Brain microvascular endothelial cell (primary cell): ENCODE measurements at regions not wholly inside any gene's neighbourhood (a gene's known extent, or its start where the extent isn't known, plus 50 kb on each side); places are given as distances from the start of the nearest gene placed in this dataset.

Experiments used
- DNase-seq: peaks from one replicate; pipeline ENCODE4 v3.0.0-alpha.2; 2020
- H3K27ac ChIP-seq: fragments of 250-450 bp; sonication (Bioruptor Pico); 2 replicates; pipeline ENCODE4 v1.5.1; 2020; ENCODE audit warnings: mild to moderate bottlenecking, moderate library complexity
- H3K27me3 ChIP-seq: fragments of 250-450 bp; sonication (Bioruptor Pico); replicated peaks from 2 replicates; pipeline ENCODE4 v1.5.1; 2020; ENCODE audit warnings: mild to moderate bottlenecking
- H3K36me3 ChIP-seq: fragments of 250-450 bp; sonication (Bioruptor Pico); replicated peaks from 2 replicates; pipeline ENCODE4 v1.5.1; 2020; ENCODE audit warnings: mild to moderate bottlenecking
- H3K4me3 ChIP-seq: 2 replicates; pipeline ENCODE4 v1.5.1; 2011; ENCODE audit warnings: low read depth, mild to moderate bottlenecking, control low read depth, low read length, moderate library complexity
- in situ Hi-C: cut with HindIII; loops from 2 replicates; pipeline ENCODE4 v1.10.0; 2017; ENCODE audit warnings: low sequenced_read_pairs, low pct_ligation_motif_present
- TF ChIP-seq, protein P1 (sequence below): IDR thresholded peaks from 2 replicates; pipeline ENCODE4 v1.5.1; 2011; ENCODE audit warnings: low read depth, mild to moderate bottlenecking, moderate library complexity, low read length, control low read depth, inconsistent platforms; ENCODE audit errors: missing control alignments

DNA sequence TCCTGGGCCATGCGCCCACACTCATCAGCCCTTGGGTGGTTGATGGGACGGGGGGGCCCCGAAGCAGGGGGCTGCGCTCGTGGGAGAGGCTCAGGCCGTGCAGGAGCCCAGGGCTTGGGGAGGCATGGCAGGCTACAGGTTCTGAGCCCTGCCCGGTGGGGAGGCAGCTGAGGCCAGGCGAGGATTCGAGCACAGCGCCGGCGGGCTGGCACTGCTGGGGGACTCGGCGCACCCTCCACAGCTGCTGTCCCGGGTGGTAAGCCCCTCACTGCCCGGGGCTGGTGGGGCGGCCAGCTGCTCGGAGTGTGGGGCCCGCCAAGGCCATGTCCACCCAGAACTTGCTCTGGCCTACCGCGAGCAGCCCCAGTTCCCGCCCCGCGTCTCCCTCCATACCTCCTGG, 295.8 kb upstream of the SEL1L start:
- no peak for DNase-seq
- TF ChIP-seq, protein P1, sequence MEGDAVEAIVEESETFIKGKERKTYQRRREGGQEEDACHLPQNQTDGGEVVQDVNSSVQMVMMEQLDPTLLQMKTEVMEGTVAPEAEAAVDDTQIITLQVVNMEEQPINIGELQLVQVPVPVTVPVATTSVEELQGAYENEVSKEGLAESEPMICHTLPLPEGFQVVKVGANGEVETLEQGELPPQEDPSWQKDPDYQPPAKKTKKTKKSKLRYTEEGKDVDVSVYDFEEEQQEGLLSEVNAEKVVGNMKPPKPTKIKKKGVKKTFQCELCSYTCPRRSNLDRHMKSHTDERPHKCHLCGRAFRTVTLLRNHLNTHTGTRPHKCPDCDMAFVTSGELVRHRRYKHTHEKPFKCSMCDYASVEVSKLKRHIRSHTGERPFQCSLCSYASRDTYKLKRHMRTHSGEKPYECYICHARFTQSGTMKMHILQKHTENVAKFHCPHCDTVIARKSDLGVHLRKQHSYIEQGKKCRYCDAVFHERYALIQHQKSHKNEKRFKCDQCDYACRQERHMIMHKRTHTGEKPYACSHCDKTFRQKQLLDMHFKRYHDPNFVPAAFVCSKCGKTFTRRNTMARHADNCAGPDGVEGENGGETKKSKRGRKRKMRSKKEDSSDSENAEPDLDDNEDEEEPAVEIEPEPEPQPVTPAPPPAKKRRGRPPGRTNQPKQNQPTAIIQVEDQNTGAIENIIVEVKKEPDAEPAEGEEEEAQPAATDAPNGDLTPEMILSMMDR = no peak
- no peaks in the 10 kb centered on the region for H3K27me3 ChIP-seq
- H3K27ac ChIP-seq = no peak overlapping the region
- no peak overlapping the region for H3K4me3 ChIP-seq
- no peaks in the 10 kb centered on the region for H3K36me3 ChIP-seq
- in situ Hi-C loops = no loop called here

DNA sequence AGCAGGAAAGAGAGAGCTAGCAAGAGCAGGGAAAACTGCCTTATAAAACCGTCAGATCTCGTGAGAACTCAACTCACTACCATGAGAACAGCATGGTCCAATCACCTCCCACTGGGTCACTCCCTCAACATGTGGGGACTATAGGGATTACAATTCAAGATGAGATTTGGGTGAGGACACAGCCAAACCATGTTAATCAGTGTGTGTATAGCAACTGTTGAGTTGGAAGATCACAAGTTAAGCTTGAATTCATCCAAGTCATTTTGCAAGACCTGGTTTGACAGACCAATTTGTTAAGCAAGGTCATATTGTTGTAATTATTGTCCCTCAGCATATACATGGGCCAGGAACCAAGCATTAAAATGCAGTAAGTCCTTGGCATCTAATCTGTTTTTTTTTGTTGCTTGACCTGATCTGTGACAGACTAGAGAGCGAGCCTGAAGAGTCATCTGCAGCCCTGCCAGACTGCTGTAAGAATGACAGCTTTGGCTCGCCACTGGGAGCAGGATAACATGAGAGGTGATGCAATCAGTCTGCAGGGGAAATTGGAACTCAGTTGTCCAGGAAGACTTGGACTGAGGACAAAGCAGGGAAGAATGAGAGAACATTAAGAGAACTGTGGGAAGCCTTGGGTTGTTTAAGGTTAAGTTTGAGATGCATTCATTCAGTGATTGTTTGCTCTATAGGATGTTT, 297.6 kb upstream of the SEL1L start:
- H3K27ac ChIP-seq = no peak overlapping the region
- no peak for DNase-seq
- no peak overlapping the region for H3K4me3 ChIP-seq
- no peaks in the 10 kb centered on the region for H3K36me3 ChIP-seq
- TF ChIP-seq, protein P1 = no peak
- in situ Hi-C loops = no loop called here
- H3K27me3 ChIP-seq = no peaks in the 10 kb centered on the region

DNA sequence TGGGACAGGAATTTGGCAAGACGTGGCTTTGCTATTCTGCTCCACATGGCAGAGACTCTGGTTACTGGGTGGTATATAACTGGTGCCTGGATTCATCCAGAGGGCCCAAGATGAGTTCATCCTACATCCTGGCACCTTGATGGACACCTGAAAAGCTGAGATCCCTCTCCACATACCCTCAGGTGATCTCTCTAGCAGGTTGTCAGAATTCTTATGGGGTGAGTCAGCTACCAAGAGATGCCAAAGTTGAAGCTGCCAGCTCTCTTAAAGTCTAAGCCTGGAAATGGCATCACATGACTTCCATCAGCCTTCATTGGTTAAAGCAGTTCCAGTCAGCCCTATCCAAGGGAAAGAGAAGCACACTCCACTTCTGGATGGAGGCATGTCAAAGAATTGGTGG, 300.7 kb upstream of the SEL1L start:
- H3K27ac ChIP-seq = no peak overlapping the region
- in situ Hi-C loops = no loop called here
- TF ChIP-seq, protein P1 = no peak
- no peak for DNase-seq
- no peaks in the 10 kb centered on the region for H3K36me3 ChIP-seq
- no peak overlapping the region for H3K4me3 ChIP-seq
- H3K27me3 ChIP-seq = no peaks in the 10 kb centered on the region

DNA sequence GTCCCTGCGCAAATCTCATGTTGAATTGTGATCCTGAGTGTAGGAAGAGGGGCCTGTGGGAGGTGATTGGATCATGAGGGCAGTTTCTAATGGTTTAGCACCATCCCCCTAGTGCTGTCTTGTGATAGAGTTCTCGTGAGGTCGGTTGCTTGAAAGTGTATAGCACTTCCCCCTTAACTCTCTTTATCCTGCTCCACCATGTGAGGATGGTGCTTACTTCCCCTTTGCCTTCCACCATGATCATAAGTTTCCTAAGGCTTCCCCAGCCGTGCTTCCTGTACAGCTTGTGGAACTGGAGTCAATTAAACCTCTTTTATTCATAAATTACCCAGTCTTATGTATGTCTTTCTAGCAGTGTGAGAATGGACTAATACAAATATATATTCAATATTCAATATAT, 303.7 kb upstream of the SEL1L start:
- TF ChIP-seq, protein P1 = no peak
- DNase-seq = no peak
- Histone ChIP-seq H3K27me3 (no peaks in the 10 kb centered on the region), H3K4me3 (no peak overlapping the region), H3K36me3 (no peaks in the 10 kb centered on the region), H3K27ac (no peak overlapping the region)
- in situ Hi-C loops = no loop called here

DNA sequence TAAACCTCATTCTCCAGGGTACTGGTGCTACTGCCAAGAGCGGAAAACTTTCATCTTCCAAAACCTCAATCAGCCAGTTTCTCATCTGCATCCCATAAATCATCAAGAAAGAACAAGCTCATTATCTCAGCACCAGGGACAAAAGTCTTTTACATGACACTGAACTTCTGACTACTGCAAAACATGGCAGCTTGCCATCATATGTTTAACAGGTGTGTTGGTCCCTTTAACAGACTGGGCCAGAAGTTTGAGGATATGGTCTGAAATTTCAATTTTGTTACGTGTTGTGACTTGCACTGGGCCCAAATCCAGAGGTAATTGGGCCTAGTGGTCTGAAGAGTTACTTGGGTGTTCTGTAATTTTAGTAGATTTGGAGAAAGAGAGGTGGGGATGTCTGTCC, 305.4 kb upstream of the SEL1L start:
- H3K27ac ChIP-seq = no peak overlapping the region
- TF ChIP-seq, protein P1 = no peak
- no peak for DNase-seq
- in situ Hi-C loops = no loop called here
- no peaks in the 10 kb centered on the region for H3K27me3 ChIP-seq
- H3K36me3 ChIP-seq = no peaks in the 10 kb centered on the region
- no peak overlapping the region for H3K4me3 ChIP-seq

DNA sequence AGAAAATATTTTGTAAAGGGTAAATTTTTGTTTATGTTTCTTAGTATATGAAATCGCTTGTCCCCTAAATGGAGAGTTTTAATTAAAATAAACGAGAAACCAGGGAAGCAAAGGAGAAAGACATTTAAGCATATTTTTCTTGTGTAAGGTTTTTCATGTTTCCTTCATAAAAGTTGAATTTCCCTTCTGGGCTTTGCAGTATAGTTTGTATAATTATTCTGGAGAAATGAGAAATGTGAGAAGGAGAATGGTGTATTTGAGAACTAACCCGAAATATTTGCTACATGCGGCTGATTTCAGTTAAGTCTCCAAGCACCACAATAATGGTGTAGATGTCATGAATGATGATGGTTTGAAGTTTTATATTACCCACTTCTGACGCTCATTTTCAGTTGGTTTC, 307.7 kb upstream of the SEL1L start:
- Histone ChIP-seq H3K27me3 (no peaks in the 10 kb centered on the region), H3K4me3 (no peak overlapping the region), H3K27ac (no peak overlapping the region), H3K36me3 (no peaks in the 10 kb centered on the region)
- DNase-seq = no peak
- in situ Hi-C loops = no loop called here
- TF ChIP-seq, protein P1 = no peak
